CD4-positive, alpha-beta T cell treated with Interferon gamma for 1 hour (primary cell): ENCODE measurements at regions not wholly inside any gene's neighbourhood (a gene's known extent, or its start where the extent isn't known, plus 50 kb on each side); places are given as distances from the start of the nearest gene placed in this dataset.
"Not testable (repeated sequence)": the region's sequence is repeated elsewhere in the genome, so short reads cannot be mapped to it uniquely, and the experiment has no call there.

Experiments used
- DNase-seq: peaks from one replicate; pipeline ENCODE4 v3.0.0-alpha.2; 2020

GRCh38 chr14:83023369-83023768 is 1489.7 kb upstream of the SEL1L start:
- no peak for DNase-seq

GRCh38 chr14:83041224-83041623 is 1507.6 kb upstream of the SEL1L start:
- DNase-seq = no peak

- no peak for DNase-seq
Measured at GRCh38 chr14:83042858-83043257, 1509.2 kb upstream of the SEL1L start.

- DNase-seq = no peak
Measured at GRCh38 chr14:83044001-83044400, 1510.3 kb upstream of the SEL1L start.

- DNase-seq = no peak
Measured at GRCh38 chr14:83047059-83047830, 1513.6 kb upstream of the SEL1L start.

- no peak for DNase-seq
Measured at GRCh38 chr14:83053022-83053710, 1519.5 kb upstream of the SEL1L start.

GRCh38 chr14:83058068-83058467 is 1524.4 kb upstream of the SEL1L start:
- no peak for DNase-seq

GRCh38 chr14:83071888-83072501 is 1538.3 kb upstream of the SEL1L start:
- DNase-seq = no peak

- DNase-seq = no peak
Measured at GRCh38 chr14:83085136-83085535, 1551.5 kb upstream of the SEL1L start.

GRCh38 chr14:83085725-83086124 is 1552.1 kb upstream of the SEL1L start:
- no peak for DNase-seq

- not testable (repeated sequence) for DNase-seq
Measured at GRCh38 chr14:83091991-83092956, 1558.6 kb upstream of the SEL1L start.

- no peak for DNase-seq
Measured at GRCh38 chr14:83096092-83096491, 1562.4 kb upstream of the SEL1L start.

- no peak for DNase-seq
Measured at GRCh38 chr14:83101846-83102245, 1568.2 kb upstream of the SEL1L start.

GRCh38 chr14:83118029-83118428 is 1584.4 kb upstream of the SEL1L start:
- no peak for DNase-seq

GRCh38 chr14:83120187-83120586 is 1586.5 kb upstream of the SEL1L start:
- no peak for DNase-seq

- no peak for DNase-seq
Measured at GRCh38 chr14:83126076-83126475, 1592.4 kb upstream of the SEL1L start.

GRCh38 chr14:83128783-83129182 is 1595.1 kb upstream of the SEL1L start:
- DNase-seq = no peak

GRCh38 chr14:83129496-83129895 is 1595.8 kb upstream of the SEL1L start:
- no peak for DNase-seq

- DNase-seq = no peak
Measured at GRCh38 chr14:83133981-83134645, 1600.5 kb upstream of the SEL1L start.

GRCh38 chr14:83140756-83141155 is 1607.1 kb upstream of the SEL1L start:
- no peak for DNase-seq

- DNase-seq = no peak
Measured at GRCh38 chr14:83147006-83147405, 1613.4 kb upstream of the SEL1L start.

GRCh38 chr14:83151571-83151970 is 1617.9 kb upstream of the SEL1L start:
- no peak for DNase-seq
